Stomach smooth muscle (tissue), 2 donors: ENCODE measurements at regions not wholly inside any gene's neighbourhood (a gene's known extent, or its start where the extent isn't known, plus 50 kb on each side); places are given as distances from the start of the nearest gene placed in this dataset.
"Not testable (repeated sequence)": the region's sequence is repeated elsewhere in the genome, so short reads cannot be mapped to it uniquely, and the experiment has no call there.

ENCODE experiments used
- H3K27ac ChIP-seq: one replicate; pipeline ENCODE4 v1.7.0; 2013; ENCODE audit warnings: mild to moderate bottlenecking, low read length, inconsistent platforms
- H3K27me3 ChIP-seq, 2 donors: one replicate each; pipeline ENCODE4 v1.7.0; 2013; ENCODE audit warnings: low read length in 2 of 2; ENCODE audit not compliant: insufficient read depth in 2 of 2, control insufficient read depth in 1 of 2
- H3K36me3 ChIP-seq, 2 donors: one replicate each; pipeline ENCODE4 v1.7.0; 2013; ENCODE audit warnings: low read length in 2 of 2; ENCODE audit not compliant: control insufficient read depth in 2 of 2, insufficient read depth in 2 of 2
- H3K4me1 ChIP-seq: one replicate; pipeline ENCODE4 v1.7.0; 2013; ENCODE audit warnings: low read length; ENCODE audit not compliant: control insufficient read depth, insufficient read depth
- H3K4me3 ChIP-seq, 2 donors: one replicate each; pipeline ENCODE4 v1.7.0; 2013; ENCODE audit warnings: low read length in 2 of 2
- H3K9ac ChIP-seq, 2 donors: one replicate each; pipeline ENCODE4 v1.7.0; 2013; ENCODE audit warnings: low read length in 2 of 2, mild to moderate bottlenecking in 1 of 2
- H3K9me3 ChIP-seq, 2 donors: one replicate each; pipeline ENCODE4 v1.7.0; 2013; ENCODE audit warnings: low read length in 2 of 2; ENCODE audit not compliant: control insufficient read depth in 2 of 2
- donor health status: healthy.
- donor health status: Pancreatic carcinoma.

DNA sequence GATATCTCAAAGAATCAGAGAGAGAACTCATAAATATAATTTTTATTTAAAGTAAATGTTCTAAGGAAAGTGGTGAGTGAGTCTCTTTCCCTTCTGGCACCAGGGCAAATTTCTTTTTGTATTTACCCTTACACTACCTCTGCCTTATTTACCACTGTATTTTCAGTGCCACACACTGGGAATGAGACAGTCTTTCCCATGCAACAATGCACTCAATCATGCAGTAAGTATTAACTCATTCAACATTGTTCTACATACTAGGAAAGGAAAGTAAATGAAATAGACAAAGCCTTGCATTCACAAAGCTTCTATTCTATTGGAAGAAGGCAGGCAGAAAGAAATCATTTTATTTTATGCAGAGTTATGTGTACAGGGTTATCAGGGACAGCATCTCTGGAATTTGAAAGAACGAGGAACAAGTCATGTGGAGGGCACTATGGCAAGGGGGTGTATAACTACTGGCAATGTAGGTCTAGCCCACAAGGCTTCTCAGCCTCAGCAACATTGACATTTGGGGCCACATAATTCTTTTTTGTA lies 129.8 kb upstream of the PRDX6 start:
- Histone ChIP-seq H3K9me3 (peaks cover 0 to 4% of the 10 kb centered on the region in 2 donors), H3K4me3 (no peak overlapping the region), H3K27me3 (no peaks in the 10 kb centered on the region), H3K9ac (no peak overlapping the region), H3K36me3 (no peaks in the 10 kb centered on the region), H3K27ac (no peak overlapping the region), H3K4me1 (no peaks in the 10 kb centered on the region)

DNA sequence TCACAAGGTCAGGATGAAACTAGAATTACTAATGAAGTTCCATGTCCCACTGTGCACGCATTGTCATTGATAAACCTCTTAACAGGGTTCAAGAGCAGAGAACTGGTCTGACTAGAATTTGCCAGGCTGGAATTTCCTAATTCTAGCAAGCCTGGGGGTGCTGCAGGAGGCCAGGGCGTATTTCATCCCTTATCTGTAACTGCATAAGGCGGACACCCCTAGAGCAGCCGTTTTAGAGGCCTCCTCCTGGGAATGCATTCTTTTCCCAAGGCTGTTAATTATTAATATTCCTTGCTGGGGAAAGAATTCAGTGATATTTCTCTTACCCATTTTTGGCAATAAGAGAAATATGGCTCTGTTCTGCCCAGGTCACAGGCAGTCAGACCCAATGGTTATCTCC lies 124.5 kb upstream of the PRDX6 start:
- not testable (repeated sequence) for H3K9me3 ChIP-seq, H3K4me1 ChIP-seq, H3K36me3 ChIP-seq, H3K27ac ChIP-seq, H3K4me3 ChIP-seq, H3K9ac ChIP-seq, H3K27me3 ChIP-seq

DNA sequence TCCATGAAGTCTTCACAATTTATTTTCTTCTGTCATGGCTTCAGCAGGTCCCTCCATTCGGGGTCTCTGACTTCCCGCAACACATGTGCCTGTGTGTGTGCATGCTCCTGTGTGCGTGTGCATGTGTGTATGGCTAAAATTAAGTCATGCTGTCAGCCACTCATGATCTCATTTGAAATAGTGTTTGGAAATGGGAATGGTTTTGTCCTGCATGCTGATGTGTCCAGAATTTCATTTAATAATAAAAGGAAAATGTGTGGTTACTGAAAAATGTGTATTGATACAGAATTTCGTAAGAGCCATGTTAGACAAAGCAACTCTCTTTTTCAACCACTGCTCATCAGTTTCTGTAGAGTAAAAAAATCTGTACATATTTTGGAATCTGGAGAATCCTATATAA lies 123.8 kb upstream of the PRDX6 start:
- no peaks in the 10 kb centered on the region for H3K27me3 ChIP-seq
- H3K36me3 ChIP-seq: no peaks in the 10 kb centered on the region
- H3K9me3 ChIP-seq: peaks cover 0 to 4% of the 10 kb centered on the region in 2 donors
- no peak overlapping the region for H3K4me3 ChIP-seq
- H3K9ac ChIP-seq: no peak overlapping the region
- H3K27ac ChIP-seq: no peak overlapping the region
- no peaks in the 10 kb centered on the region for H3K4me1 ChIP-seq

DNA sequence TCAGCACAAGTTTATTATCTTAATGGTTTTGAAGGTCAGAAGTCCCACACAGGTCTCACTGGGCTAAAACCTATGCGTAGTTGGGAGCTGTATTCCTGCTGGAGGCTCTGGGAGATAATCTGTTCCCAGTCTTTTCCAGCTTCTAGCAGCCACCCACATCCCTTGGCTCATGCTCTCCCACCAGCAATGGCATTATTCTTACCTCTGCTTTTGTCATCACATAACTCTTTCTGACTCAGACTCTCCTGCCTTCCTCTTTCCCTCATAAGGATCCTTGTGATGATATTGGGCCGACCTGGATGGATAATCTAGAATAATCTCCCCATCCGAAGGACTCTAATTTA lies 122.2 kb upstream of the PRDX6 start:
- H3K4me1 ChIP-seq: no peaks in the 10 kb centered on the region

DNA sequence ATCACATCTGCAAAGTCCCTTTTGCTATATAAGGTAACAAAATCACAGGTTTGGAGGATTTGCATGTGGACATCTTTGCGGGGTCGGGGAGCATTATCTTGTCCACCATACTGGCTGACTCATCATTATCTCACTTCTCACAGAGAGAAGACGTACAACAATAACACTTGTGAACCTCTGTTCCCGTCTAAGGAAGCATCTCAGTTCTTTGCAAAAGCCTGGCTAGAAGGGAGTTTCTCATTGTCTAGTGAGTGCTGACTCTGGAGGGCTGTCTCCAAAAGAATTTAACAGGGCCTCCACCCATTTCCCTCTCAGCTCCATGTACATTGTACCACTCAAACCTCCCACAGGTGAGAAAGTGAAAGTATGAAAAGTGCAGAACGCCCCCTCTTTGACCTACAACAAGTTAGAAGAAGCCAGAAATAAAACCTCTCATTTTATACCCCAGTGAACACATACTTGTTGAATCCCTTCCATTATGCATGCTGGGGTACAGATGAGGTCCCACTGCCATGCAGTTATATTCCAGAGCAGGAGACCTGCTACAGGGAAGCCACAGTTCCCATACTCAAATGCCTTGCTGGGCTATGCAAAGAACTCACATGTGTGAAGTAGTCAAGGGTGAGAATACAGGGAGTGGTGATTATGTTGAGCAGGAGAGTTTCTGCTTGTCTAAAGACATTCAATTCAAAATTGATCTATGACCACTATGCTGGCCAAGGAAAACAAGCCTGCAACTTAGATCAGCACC lies 121.7 kb upstream of the PRDX6 start:
- Histone ChIP-seq H3K27ac (no peak overlapping the region), H3K9me3 (peaks cover 0 to 4% of the 10 kb centered on the region in 2 donors), H3K4me1 (no peaks in the 10 kb centered on the region), H3K9ac (no peak overlapping the region), H3K4me3 (no peak overlapping the region), H3K27me3 (no peaks in the 10 kb centered on the region), H3K36me3 (no peaks in the 10 kb centered on the region)

More for the DNA sequence above, 122.2 kb upstream of the PRDX6 start:
- Histone ChIP-seq H3K36me3 (no peaks in the 10 kb centered on the region), H3K27me3 (no peaks in the 10 kb centered on the region), H3K4me3 (no peak overlapping the region), H3K27ac (no peak overlapping the region), H3K9ac (no peak overlapping the region), H3K9me3 (peaks cover 0 to 4% of the 10 kb centered on the region in 2 donors)

DNA sequence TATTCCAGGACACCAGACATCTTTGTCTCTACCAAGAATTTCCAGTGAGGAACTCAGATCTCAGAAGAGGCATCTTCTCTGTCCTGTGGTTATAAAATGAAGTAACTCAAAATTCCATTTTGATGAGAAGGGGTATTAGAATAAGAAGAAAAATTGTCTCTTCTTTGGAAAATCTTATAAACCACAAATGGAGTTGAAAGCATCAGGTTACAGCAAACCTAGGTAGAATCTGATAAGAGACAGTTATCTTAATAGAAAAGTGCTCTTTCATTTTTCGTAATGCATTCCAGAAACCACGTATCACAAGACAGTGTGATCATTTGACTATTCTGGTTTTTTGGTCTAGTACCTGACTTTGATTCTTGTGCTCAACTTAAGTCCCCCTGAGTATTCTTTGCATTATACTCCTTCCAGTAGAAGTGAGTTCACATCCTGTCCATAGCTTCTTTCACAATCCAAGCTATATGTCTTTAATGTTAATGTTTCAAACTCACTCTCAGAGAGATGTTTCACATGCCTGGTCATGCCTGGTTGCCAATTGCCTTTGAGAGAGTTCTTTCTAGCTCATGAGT lies 120.9 kb upstream of the PRDX6 start:
- H3K9ac ChIP-seq: no peak overlapping the region
- no peaks in the 10 kb centered on the region for H3K27me3 ChIP-seq
- no peak overlapping the region for H3K4me3 ChIP-seq
- H3K4me1 ChIP-seq: no peaks in the 10 kb centered on the region
- no peak overlapping the region for H3K27ac ChIP-seq
- H3K36me3 ChIP-seq: no peaks in the 10 kb centered on the region
- H3K9me3 ChIP-seq: peaks cover 0 to 4% of the 10 kb centered on the region in 2 donors

DNA sequence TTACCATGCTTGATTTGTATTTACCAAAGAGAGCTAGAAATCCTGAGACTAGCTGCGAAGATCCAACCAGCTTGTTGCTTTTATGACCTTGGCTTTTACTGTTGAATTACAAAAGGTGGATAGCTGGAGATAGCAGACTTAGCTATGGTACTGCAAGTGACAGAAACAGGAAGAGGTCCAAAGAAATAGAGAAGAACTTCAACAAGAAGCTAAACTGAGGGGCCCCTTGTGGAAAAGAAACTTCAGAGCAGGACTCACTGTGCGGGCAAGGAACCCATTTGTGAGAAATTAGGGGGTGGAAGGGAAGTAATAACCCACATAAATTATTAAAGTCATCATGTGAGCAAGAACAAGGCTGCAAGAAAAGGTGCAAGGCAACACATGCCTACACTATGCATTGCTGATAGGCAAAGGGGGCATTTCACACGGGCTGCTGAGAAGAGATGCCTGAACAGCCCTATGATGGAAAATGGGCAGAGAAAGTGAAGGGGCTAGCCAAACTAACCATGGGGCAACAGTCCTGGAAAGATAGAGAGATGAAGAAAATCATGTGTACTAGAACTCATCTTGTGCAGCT lies 116.6 kb upstream of the PRDX6 start:
- no peaks in the 10 kb centered on the region for H3K27me3 ChIP-seq
- H3K36me3 ChIP-seq: no peaks in the 10 kb centered on the region
- H3K9ac ChIP-seq: no peak overlapping the region
- H3K9me3 ChIP-seq: no peaks in the 10 kb centered on the region
- no peak overlapping the region for H3K4me3 ChIP-seq
- H3K27ac ChIP-seq: no peak overlapping the region
- H3K4me1 ChIP-seq: no peaks in the 10 kb centered on the region

DNA sequence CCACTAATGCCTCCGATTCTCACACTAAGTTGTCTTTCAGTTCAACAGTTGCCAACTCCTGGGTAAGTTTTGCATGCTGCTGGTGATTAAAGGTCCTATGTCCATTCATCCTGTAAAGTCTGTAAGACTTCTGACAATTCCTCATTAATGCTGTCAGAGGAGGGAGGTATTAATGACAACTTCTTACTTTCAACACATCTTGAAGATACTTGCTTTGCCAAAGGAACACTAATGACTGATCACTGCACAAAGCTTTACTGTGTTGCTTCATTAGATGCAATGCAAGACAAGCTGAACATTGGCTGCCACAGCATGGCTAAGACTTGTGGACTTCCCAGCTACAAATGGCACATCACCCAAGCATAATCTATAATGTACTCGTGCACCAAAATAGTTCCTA lies 114.6 kb upstream of the PRDX6 start:
- Histone ChIP-seq H3K27me3 (no peaks in the 10 kb centered on the region), H3K4me1 (no peaks in the 10 kb centered on the region), H3K9me3 (no peaks in the 10 kb centered on the region), H3K4me3 (no peak overlapping the region), H3K9ac (no peak overlapping the region), H3K36me3 (no peaks in the 10 kb centered on the region), H3K27ac (no peak overlapping the region)

DNA sequence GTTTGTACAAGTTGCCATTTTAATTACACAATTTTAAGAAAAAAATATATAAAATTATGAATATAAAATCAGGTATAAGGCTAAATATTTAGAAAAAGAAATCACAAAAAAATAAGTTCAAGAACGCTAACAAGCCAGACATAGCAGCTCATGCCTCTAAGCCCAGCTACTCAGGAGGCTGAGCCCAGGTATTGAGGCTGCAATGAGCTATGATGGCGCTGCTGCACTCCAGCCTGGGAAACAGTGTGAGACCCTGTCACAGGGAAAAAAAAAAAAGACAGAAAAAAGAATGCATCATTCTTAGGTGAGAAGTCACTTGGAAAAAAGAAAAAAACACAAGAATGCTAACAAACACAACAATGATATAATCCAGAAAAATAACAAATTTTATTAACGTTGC lies 112.3 kb upstream of the PRDX6 start:
- Histone ChIP-seq H3K27ac (no peak overlapping the region), H3K4me3 (no peak overlapping the region), H3K4me1 (no peaks in the 10 kb centered on the region), H3K27me3 (no peaks in the 10 kb centered on the region), H3K36me3 (no peaks in the 10 kb centered on the region), H3K9me3 (no peaks in the 10 kb centered on the region), H3K9ac (no peak overlapping the region)

DNA sequence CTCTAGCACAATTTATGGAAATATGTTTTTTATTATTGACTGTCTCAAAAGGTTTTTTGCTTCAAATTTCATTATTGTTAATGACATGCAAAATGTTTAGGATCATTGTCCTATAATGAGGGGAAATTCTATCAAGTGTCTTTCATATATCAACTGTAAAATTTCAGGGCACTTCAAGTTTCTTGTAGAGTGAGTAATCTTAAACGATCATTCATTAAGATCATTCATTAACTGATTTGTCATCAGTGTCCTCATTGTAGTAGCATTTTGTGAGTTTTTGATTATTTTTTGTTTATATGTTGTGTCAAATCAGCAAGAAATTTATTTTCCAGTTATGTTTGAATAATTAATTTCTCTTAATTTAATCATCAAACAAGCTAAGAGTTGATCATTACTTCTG lies 111.8 kb upstream of the PRDX6 start:
- Histone ChIP-seq H3K36me3 (no peaks in the 10 kb centered on the region), H3K27ac (no peak overlapping the region), H3K4me3 (no peak overlapping the region), H3K27me3 (no peaks in the 10 kb centered on the region), H3K9me3 (no peaks in the 10 kb centered on the region), H3K4me1 (no peaks in the 10 kb centered on the region), H3K9ac (no peak overlapping the region)

DNA sequence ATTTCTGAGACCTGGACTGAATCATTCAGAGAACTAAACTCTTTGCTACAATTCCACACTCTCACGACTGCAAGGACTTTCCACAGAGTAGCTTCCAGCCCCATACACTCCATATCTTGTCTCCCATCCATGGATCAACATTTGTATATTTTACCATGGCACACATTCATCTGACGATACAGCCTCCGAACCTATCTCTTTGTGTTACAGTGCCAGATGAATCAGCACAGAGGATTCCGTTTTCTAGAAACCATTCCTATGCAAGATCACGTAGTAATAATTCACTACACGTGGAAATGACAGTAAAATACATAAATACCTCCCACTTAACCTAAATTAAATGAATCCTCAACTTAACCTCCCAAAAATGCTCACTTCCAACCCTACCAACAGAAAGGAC lies 110.0 kb upstream of the PRDX6 start:
- Histone ChIP-seq H3K36me3 (no peaks in the 10 kb centered on the region), H3K9ac (no peak overlapping the region), H3K4me1 (no peaks in the 10 kb centered on the region), H3K27me3 (no peaks in the 10 kb centered on the region), H3K9me3 (no peaks in the 10 kb centered on the region), H3K27ac (no peak overlapping the region), H3K4me3 (no peak overlapping the region)
